HepG2 (cell line): ENCODE measurements at regions not wholly inside any gene's neighbourhood (a gene's known extent, or its start where the extent isn't known, plus 50 kb on each side); places are given as distances from the start of the nearest gene placed in this dataset.
A peak's percentile ranks its signal among the peaks of the same experiment; 100 is the strongest.

ENCODE experiments used
- DR1 ChIP-seq: sonication (generic); formaldehyde crosslinking; IDR thresholded peaks from 2 replicates; pipeline ENCODE4 v1.8.0; 2021; ENCODE audit warnings: mild to moderate bottlenecking, missing genetic modification reagents, inconsistent platforms
- KDM6A ChIP-seq: IDR thresholded peaks from 2 replicates; pipeline ENCODE4 v1.6.1; 2016; ENCODE audit warnings: low read depth
- RBM39 ChIP-seq: fragments of 200-400 bp; formaldehyde crosslinking; IDR thresholded peaks from one replicate; pipeline ENCODE4 v1.6.1; 2018; ENCODE audit warnings: antibody characterized with exemption, mild to moderate bottlenecking, low read depth, low read length; ENCODE audit not compliant: poor library complexity, severe bottlenecking
- SNAPC2 ChIP-seq: sonication (generic); formaldehyde crosslinking; IDR thresholded peaks from 2 replicates; pipeline ENCODE4 v1.8.1; 2022; ENCODE audit warnings: mild to moderate bottlenecking, missing genetic modification reagents
- YEATS4 ChIP-seq: sonication (generic); formaldehyde crosslinking; IDR thresholded peaks from 2 replicates; pipeline ENCODE4 v1.4.0; 2020; ENCODE audit warnings: missing genetic modification reagents, borderline replicate concordance
- ZFP36L2 ChIP-seq: sonication (generic); formaldehyde crosslinking; IDR thresholded peaks from 2 replicates; pipeline ENCODE4 v1.4.0; 2020; ENCODE audit warnings: missing genetic modification reagents
- ZMYM3 ChIP-seq: sonication (generic); formaldehyde crosslinking; IDR thresholded peaks from 2 replicates; pipeline ENCODE4 v1.5.1; 2020; ENCODE audit warnings: mild to moderate bottlenecking, missing genetic modification reagents
- ZNF33B ChIP-seq: sonication (generic); formaldehyde crosslinking; IDR thresholded peaks from 2 replicates; pipeline ENCODE4 v1.5.1; 2020; ENCODE audit warnings: mild to moderate bottlenecking, missing genetic modification reagents
- ZNF766 ChIP-seq: sonication (generic); formaldehyde crosslinking; IDR thresholded peaks from 2 replicates; pipeline ENCODE4 v1.5.0; 2020; ENCODE audit warnings: missing genetic modification reagents, borderline replicate concordance
- ZSCAN21 ChIP-seq: sonication (generic); formaldehyde crosslinking; IDR thresholded peaks from 2 replicates; pipeline ENCODE4 v1.8.0; 2022; ENCODE audit warnings: mild to moderate bottlenecking, missing genetic modification reagents, moderate library complexity, borderline replicate concordance
- TF ChIP-seq, protein P1 (sequence below): sonication (generic); formaldehyde crosslinking; IDR thresholded peaks from 2 replicates; pipeline ENCODE4 v1.4.0; 2020; ENCODE audit warnings: mild to moderate bottlenecking, missing genetic modification reagents
- TF ChIP-seq, protein P2 (sequence below), 2 experiments: sonication (generic) in 1 of 2; formaldehyde crosslinking in 1 of 2; IDR thresholded peaks; 2 replicates each; pipeline versions ENCODE4 v1.4.0 to v1.6.1; 2016 to 2020; ENCODE audit warnings: borderline replicate concordance in 1 of 2, low read depth in 1 of 2, mild to moderate bottlenecking in 1 of 2, missing genetic modification reagents in 1 of 2
- TF ChIP-seq, protein P3 (sequence below): sonication (generic); formaldehyde crosslinking; IDR thresholded peaks from 2 replicates; pipeline ENCODE4 v1.4.0; 2020; ENCODE audit warnings: missing genetic modification reagents, borderline replicate concordance

DNA sequence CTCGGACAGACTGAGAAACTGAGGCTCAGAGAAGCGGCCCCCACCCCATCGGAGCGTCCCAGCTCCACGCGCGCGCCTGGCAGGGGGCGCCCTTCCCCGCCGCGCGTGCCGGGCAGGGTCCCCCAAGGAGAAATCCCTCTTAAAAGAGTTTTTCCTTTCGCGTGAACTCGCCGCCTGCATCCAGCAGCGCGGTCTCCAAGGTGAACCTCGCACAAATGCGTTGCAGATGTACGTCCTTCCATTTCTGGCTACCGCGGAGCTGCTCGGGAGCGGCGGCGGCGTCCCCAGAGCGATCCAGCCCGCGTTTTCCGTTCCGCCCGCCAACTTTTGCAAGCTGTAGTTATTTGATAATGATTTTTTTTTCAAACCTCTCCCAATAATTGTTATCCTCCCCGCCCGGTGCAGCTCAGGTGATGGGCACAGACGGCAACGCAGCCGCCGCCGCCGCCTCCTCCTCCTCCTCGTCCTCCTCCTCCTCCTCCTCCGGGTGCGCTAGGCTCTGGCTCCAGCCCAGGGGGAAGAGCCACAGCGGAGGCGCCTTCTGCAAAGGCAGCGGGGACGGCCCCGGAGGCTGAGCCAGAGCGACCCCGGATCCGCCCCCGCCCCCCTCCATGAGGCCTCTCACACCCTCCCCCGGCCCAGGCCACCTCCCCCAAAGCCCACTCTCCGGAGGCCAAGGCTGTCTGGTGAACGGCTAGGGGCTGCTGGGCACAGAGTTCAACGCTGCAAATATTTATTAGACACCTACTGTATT, 74.0 kb upstream of the CUX1 start (continued):
- TF ChIP-seq, protein P1, sequence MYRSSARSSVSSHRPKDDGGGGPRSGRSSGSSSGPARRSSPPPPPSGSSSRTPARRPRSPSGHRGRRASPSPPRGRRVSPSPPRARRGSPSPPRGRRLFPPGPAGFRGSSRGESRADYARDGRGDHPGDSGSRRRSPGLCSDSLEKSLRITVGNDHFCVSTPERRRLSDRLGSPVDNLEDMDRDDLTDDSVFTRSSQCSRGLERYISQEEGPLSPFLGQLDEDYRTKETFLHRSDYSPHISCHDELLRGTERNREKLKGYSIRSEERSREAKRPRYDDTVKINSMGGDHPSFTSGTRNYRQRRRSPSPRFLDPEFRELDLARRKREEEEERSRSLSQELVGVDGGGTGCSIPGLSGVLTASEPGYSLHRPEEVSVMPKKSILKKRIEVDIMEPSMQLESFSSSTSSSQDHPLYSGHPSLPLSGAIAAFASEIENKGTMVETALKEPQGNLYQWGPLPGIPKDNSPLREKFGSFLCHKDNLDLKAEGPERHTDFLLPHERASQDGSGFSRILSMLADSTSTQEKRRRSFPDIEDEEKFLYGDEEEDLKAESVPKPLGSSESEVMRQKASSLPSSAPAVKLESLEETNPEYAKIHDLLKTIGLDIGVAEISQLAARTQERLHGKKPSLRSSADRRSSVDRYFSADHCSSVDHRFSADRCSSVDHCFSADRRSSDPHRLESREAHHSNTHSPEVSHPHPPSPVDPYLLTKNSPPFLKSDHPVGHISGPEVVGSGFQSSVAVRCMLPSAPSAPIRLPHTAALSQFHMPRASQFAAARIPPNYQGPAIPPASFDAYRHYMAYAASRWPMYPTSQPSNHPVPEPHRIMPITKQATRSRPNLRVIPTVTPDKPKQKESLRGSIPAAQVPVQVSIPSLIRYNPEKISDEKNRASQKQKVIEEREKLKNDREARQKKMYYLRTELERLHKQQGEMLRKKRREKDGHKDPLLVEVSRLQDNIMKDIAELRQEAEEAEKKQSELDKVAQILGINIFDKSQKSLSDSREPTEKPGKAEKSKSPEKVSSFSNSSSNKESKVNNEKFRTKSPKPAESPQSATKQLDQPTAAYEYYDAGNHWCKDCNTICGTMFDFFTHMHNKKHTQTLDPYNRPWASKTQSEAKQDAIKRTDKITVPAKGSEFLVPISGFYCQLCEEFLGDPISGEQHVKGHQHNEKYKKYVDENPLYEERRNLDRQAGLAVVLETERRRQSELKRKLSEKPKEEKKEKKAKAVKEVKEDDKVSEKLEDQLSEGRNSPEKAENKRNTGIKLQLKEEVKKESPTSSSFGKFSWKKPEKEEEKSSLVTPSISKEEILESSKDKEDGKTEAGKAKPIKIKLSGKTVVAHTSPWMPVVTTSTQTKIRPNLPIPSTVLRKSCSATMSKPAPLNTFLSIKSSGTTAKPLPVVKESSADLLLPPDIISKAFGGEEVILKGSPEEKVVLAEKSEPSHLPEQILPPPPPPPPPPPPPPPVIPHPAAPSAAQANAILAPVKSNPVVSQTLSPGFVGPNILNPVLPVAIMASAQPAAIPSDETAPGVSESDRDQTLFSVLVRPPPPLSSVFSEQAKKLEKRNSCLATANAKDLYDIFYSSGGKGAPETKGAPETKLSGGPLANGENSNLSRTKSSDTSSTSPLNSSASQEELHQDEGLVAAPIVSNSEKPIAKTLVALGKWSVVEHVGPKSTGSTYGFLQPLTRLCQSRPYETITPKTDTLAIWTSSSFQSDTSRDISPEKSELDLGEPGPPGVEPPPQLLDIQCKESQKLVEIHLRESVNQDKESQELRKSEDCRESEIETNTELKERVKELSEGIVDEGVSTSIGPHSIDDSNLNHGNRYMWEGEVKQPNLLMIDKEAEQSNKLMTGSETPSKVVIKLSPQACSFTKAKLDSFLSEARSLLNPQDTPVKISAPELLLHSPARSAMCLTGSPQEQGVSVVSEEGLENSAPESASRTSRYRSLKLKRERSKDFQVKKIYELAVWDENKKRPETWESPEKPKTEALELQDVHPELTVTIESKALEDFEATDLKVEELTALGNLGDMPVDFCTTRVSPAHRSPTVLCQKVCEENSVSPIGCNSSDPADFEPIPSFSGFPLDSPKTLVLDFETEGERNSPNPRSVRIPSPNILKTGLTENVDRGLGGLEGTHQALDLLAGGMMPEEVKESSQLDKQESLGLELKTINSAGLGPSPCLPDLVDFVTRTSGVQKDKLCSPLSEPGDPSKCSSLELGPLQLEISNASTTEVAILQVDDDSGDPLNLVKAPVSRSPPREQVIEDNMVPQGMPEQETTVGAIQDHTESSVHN: no peak
- TF ChIP-seq, protein P2, sequence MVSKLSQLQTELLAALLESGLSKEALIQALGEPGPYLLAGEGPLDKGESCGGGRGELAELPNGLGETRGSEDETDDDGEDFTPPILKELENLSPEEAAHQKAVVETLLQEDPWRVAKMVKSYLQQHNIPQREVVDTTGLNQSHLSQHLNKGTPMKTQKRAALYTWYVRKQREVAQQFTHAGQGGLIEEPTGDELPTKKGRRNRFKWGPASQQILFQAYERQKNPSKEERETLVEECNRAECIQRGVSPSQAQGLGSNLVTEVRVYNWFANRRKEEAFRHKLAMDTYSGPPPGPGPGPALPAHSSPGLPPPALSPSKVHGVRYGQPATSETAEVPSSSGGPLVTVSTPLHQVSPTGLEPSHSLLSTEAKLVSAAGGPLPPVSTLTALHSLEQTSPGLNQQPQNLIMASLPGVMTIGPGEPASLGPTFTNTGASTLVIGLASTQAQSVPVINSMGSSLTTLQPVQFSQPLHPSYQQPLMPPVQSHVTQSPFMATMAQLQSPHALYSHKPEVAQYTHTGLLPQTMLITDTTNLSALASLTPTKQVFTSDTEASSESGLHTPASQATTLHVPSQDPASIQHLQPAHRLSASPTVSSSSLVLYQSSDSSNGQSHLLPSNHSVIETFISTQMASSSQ (IDR thresholded peaks at IDR 0.05; ENCODE audit: low read depth): no peak
- TF ChIP-seq, protein P2 (CRISPR knock-in tag; IDR thresholded peaks at IDR 0.05; ENCODE audit: borderline replicate concordance): no peak
- no peak for TF ChIP-seq ZSCAN21 (CRISPR knock-in tag)
- TF ChIP-seq, protein P3, sequence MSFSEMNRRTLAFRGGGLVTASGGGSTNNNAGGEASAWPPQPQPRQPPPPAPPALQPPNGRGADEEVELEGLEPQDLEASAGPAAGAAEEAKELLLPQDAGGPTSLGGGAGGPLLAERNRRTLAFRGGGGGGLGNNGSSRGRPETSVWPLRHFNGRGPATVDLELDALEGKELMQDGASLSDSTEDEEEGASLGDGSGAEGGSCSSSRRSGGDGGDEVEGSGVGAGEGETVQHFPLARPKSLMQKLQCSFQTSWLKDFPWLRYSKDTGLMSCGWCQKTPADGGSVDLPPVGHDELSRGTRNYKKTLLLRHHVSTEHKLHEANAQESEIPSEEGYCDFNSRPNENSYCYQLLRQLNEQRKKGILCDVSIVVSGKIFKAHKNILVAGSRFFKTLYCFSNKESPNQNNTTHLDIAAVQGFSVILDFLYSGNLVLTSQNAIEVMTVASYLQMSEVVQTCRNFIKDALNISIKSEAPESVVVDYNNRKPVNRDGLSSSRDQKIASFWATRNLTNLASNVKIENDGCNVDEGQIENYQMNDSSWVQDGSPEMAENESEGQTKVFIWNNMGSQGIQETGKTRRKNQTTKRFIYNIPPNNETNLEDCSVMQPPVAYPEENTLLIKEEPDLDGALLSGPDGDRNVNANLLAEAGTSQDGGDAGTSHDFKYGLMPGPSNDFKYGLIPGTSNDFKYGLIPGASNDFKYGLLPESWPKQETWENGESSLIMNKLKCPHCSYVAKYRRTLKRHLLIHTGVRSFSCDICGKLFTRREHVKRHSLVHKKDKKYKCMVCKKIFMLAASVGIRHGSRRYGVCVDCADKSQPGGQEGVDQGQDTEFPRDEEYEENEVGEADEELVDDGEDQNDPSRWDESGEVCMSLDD (CRISPR knock-in tag): no peak
- TF ChIP-seq ZFP36L2 (CRISPR knock-in tag): no peak
- no peak for TF ChIP-seq SNAPC2 (CRISPR knock-in tag)
- no peak for TF ChIP-seq KDM6A (CRISPR knock-in tag)
- no peak for TF ChIP-seq ZNF33B (CRISPR knock-in tag)
- no peak for TF ChIP-seq RBM39
- TF ChIP-seq ZMYM3 (CRISPR knock-in tag): 0 out of 2 replicates have a peak, but pooled peaks have one; percentile 50
- TF ChIP-seq YEATS4 (CRISPR knock-in tag): no peak
- no peak for TF ChIP-seq ZNF766
- no peak for TF ChIP-seq DR1 (CRISPR knock-in tag)
